ENCODE measurements at regions not wholly inside any gene's neighbourhood (a gene's known extent, or its start where the extent isn't known, plus 50 kb on each side); places are given as distances from the start of the nearest gene placed in this dataset.

DNA sequence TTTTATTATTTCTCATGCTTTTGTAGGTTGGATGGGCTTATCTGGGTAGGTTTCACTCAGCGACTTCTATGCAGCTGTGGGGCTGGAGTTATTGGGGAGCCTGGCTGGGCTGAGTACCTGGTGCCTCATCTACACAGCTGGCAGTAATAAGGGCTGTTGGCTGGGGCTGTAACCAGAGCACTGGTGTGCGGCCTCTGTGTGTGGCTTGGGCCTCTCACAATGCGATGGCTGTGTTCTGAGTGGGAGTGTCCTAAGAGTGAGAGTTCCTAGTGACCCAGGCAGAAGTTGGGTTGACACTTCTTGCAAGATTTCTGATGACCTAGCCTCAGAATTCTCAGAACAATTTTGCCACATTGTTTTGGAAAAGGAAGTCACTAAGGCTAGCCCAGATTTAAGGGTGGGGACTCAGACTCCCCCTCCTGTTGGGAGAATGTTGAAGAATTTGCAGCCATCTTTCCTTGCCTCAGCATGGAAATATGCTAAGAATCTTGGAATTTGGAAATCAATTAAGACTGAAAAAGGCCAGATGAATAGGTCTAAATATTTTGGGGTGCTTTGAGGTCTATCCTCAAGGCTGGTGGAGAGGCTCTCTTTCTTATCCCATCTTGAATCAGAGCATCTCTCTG lies 158.8 kb downstream of the SCP2D1 start:
- DNase-seq = no peak

DNA sequence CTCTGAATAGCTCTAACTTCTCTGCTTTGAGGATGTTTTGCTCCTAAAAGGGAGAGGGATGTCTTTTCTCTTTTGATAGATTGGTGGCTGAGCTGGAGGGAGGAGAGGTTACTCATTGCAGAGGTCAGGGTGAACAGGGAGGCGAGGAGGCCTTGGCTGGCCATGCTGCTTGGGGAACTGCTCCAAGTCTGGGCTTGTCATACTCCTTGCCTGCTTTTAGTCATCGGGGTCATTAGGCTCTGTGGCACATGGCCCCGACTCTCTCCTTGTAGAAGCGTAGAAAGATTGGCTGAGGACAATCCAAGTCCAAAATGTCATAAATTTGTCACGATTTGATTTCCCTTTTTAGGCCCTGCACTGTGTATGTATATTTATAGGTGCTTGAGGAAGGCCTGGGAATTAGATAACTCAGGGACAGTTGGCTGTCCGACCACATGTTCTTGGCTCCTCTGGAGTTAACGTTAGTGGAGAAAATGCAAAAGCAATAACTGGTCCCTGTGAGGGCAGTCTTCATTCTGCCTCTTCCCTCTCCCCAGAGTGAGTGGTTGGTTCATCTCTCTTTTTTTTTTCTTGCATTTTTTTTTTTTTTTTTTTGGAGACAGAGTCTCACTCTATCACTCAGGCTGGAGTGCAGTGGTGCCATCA lies 160.1 kb downstream of the SCP2D1 start:
- DNase-seq = no peak

DNA sequence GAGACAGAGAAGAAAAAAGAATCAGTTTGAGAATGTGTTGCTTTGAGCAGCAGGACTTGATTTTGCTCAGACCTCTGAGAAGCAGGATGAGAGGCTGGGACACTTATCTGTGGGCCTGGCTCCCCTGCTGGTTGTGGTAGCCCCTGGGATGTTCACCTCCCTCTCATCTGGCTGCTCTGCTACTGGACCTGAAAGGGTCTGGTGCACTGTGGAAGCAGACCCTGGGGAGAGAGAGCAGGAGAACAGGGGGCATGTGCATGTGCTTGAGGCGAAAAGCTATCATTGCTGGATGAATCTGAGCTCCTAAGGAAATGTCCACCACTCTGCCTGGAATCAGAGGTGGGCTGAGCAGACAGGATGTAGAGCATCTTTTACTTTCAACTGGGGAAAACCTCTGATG lies 161.1 kb downstream of the SCP2D1 start:
- no peak for DNase-seq

DNA sequence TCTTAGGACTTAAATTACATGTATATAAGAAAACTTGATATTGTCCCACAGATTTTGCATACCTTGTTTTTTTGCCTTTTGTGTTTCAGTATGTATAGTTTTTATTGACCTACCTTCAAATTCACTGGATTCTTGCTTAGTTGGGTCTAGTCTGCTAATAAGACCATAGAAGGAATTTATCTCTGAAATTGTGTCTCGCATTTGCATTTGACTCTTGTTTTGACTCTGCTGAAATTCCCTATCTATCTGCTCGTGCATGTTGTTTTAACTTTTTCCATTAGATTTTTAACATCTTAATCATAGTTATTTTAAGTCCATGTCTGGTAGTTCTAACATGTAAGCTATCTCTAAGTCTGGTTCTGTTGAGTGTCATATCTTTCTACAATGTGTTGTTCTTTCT lies 163.9 kb downstream of the SCP2D1 start:
- DNase-seq = no peak

DNA sequence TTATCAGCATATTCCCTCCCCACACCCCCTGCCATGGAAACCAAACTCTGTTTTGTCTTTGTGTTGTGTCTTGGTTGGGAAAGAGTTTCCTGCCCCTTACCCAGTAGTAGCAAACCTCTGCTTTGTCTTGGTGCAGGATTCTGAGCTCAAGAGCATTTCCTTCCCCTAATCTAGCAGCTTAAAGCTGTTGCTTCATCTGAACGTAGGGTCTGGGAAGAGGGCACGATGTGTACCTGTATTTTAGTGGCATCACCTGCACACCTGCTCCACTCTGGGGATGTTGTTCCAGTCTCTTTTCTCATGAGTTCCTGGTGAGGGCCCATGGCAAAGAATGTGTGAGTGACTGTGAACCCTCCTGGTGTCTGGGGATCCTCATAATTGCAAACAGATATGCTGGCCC lies 164.7 kb downstream of the SCP2D1 start:
- DNase-seq = no peak

DNA sequence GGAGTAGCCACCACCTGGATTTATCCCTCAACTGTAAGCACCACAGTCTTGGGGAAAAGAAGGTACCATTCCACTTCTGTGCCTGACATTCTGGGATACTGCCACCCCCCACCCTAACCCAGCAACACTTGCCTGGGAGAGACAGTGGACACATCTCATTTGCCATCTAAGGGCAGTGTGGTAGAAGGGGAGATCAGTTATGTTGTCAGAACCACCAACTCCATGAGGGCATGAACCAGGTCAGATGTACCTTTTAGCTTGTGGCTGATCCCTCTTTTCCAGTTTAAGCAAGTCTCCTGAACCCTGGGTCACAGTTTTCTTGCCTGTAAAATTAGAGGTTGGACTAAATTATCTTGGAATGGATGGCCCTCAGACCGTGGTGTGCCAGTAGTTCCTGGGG lies 165.5 kb downstream of the SCP2D1 start:
- no peak for DNase-seq

DNA sequence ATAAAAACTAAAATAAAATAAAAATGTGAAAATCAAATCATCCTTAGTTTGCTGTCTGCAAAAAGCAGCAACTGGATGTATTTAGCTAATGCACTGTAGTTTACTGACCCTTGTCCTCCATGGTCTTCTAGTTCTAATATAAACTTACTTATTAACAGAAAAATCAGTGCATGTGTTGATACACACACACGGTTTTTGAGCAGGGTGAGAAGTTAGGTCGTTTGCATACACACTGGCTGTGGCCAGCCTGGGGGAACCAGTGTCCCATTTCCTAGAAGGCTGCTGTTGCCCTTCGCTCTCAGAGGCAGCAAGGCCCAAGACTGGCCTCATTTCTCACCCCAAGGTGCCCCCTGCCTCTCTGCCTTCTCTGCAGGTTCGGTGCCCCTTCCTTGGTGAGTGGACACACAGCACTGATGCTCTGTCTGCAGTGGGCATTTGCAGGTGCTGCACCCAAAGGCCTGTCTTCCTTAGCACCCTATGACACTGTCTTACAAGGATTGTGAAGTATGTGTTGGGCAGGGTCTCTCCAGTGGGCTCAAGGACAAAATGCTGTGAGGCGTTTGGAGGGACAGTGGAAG lies 168.5 kb downstream of the SCP2D1 start:
- no peak for DNase-seq

DNA sequence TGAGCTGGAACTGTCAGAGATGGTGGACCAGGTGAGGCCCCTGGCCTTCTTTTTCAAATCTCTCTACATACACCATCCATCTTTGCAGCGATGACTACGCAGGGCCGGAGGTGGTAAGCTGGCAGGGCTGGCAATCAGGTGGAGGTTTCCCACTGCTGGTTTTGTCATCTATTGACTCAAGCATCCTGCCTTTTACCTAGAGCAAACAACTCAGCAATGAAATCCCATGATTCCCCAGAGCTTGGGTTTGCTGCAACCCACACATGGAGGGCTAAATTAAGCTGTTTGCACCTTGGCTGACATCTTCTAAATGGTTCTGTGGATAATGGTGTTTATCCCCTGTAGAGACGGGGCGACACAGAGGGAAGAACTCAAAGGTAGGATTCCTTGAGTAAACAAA lies 170.2 kb downstream of the SCP2D1 start:
- DNase-seq = peak; percentile 14

DNA sequence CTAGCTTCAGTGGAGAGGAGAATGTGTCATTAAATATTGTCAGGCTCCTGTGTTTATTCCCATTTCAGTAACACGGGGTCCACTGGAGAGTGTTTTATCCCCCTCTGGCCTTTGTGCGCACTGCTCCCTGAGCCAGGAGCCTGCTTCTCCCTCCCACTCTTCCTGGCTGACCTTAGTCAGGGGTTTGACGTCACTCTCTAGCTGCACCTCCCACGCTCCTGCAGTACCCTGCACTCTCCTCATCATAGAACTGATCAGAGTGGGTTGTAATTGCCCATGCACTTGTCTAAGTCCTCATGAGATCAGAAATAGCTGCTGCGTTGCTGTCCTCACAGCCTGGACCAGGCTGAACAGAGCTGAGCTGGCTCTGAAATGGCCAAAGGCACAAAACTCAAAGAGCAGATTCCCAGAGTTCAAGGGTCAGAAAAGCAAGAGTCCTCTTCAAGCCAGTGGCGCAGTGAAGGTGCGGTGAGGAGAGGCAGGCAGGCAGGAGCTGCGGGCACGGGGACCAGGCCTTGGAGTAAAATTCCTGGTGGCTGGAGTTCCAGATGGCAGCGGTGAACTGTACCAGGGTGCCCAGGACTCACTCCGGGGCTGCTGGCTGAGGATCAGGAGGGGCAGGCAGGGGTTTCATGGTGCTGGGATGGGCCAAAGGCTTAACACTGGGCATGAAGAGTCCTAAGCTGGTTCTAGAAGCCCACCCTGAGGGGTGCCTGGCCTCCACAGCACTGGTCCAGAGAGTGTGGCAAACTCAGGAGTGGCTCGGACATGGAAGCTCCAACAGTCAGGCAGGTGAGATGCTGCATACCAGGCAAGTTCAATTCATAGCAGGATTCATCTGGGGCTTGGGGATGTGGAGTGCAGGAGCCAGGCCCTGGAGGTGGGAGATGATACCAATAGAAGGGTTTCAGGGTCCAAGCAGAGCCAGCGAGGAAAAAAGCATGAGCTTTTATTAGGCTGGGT lies 170.9 kb downstream of the SCP2D1 start:
- DNase-seq = peak; percentile 40

DNA sequence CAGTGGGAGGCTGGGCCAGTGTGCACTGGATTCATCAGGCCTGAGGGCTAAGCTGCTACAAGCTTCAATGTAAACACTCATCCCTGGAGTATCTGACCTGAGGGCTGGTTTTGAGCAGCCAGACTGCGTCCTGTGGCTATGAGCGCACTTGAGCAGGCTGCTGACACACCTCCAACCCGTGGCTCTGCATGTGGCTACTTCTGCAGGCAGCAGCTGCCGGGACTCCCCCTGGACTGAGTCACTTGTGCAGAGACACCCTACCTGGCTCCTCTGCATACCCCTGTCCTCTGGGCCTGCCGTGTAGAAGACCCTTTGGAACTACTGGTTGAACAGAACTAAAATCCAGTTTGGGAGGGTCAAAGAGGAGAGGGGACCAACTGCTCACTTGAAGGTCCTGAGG lies 172.0 kb downstream of the SCP2D1 start:
- no peak for DNase-seq

DNA sequence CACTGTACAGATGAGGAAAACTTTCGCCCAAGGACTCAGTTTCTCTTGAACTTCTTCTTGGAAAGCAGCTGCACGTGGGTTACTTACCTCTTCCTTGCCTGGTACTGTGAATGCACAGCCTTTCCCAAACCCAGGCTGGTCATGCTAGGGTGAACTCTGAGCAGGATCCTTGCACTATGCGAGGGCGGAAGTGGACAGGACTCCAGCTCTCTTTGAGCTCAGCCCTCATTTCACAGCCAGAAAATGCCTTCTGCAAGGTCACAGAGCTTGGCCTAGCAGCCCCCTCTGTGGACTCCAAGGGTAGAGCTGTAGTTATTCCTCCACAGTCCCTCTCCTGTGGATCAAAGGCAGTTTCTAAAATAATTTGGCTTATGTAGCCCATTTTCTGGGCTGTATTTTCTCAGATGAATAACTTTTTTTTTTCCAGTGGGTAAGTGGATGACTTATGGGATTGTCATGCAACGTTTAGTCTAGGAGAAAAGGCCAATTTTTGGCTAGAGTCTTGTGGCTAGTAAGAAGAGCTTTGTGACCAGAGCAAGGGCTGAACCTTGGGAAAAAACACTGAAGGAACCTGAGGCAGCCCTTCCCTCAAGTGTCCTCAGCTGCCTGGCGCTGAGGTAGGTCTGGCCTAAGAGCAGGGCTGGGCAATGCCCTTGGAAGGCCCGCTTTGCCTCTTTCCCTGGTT lies 172.7 kb downstream of the SCP2D1 start:
- no peak for DNase-seq

DNA sequence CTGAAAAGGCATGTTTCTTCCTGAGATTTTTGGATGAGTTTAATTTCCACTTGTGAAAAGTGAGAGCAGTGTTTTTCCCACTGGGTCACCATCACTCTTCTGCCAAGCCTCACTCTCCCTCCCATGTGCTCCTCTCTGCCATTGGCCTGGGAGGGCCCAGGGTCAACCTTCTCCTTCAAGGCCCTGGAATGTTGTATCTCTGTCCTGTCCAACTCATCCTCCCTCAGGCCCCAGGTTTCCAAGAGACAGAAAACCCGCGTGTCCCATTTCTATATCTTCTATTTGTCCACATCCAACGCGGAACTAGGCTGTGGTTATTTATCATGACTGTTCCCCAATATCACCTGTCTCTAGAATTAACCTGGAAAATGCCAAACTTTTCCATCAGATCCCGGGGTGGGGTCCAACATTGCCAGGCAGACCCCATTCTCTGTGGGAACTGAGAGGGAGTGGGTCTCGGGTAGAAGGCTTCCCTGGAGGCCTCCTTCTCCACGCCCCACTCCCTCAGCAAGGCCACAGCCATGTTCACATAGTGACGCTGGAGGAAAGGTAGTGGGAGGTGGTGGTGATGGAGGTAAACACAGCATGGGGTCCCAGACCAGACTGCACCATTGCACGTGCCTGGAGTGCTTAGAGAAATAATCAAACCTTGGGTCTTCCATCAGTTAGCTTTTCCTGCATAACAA lies 173.5 kb downstream of the SCP2D1 start:
- DNase-seq = no peak

DNA sequence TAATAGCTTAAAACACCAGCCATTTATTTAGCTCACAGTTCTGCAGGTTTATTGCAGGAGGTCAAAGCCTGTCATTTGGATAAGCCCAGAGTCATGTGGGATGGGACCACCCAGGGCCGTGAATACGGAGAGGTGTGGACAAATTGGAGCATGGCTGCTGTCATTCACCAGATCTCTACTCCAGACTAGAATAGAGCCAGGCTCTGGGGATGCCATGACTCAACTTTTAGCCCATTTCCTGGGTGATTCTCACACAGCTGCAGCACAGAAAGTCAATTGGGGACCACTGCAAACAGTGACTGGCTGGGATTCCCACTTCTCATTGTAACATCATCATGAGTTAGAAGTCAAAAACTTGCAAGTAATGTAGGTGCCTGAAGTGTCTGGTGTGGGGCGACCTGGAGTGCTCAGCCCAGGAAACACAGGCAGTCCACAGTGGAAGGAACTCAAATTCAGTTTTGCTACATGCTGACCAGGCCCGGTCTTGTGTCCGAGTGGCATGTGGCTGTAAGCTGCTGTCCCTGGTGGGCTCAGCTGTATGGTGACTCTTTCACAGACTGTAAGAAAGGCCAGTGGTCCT lies 174.3 kb downstream of the SCP2D1 start:
- DNase-seq = no peak

DNA sequence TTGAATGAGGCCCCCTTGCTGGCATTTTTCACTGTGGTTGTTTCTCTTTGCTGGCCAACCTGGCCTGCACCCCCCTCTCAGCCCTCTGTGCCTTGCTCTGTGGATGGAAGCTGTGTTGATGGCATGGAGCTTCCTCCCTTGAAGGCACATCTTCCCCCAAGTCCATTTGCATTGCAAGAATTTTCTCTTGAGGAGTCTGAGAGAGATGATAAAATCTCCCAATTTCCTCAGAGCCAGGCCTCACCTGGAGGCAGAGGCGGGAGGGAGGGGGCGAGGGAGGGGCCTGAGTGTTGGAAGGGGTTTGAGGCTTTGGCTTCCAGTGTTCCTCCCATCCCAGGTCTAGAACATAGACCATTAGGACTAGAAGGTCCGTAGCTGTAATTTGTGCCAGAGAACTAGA lies 175.1 kb downstream of the SCP2D1 start:
- DNase-seq = no peak

DNA sequence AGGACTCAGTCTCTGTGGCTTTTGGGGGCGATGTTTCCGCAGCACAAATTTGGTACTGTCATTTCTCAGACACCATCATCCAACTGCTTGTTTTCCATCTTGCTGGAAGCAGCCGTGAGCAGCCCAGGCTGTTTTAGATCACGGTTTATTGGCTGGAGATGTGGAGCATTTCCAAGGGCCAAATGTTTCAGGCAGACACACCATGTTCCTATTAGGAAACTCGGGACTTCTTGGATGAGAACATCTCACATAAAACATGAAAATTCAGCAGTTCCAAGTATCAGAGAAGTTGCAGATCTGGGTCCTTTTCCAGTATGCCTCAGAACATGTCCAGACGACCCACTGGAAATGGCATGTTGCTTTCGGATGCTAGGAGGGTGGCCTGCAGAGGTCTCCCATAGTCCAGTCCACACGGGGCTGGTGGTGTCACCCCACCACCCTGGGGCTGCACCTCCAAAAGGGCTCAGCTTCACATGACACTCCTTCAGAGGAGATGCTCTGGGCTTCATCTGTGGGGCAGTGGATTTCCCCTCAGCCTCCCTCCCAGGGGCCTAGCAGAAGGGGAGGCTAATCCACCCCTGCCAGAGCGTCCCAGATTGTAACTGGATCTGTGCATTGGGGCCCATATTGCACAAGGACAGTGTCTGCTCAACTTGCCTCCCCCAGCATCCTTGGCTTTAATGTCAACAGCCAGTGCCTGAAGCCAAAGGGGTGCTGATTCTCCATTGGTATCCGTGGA lies 176.3 kb downstream of the SCP2D1 start:
- no peak for DNase-seq

DNA sequence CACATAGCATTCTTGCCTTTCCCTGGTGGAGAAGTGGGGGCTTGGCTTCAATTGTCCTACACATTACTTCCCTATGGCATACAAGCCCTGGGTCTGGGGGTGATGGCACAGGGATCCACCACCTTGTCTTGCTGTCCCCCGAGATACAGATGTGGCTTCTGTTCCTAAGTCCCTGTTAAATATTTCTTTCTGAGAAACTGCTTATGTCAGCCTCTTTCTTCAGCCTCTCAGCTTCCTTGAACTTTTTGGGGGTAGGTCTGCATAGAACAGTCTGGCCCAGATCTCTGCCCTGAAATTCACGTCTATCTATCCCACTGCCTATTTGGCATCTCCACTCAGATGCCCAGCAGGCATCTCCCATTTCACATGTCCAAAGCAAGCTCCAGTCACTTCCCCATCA lies 177.4 kb downstream of the SCP2D1 start:
- no peak for DNase-seq

DNA sequence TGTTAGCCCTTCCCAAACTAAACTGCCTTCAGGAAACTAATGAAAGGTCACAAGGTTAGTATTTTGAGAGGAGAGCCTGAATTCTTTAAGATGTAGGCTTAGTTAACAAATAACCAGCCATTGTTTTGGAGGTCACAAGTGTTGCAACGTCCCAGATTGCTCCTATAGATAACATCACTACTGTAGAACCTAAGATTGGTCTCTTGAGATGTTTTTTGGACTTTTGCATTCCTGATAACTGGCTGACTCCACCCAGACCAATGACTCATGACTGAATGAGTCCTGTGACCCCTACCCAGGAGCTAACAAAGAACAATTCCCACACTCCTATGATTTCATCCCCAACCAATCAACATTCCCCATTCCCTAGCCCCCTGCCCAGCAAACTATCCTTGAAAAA lies 178.8 kb downstream of the SCP2D1 start:
- no peak for DNase-seq

DNA sequence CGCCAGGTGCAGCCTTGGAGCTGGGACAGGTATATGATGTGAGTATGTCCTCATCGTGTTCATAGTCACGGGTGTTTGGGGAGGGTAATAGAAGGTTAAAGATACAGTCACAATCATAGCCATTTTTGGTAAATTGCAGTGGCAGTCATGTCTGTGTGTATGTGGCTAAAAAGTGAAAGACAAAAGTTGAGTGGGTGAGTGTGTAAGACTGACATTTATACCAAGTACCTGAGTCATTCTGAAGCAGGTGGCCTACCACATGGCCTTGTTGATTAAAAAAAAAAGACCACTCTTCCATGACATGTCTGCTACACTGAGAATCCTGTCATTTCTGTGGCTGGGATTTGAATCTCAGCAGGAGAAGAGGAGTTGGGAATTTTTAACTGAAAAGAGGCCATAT lies 181.9 kb downstream of the SCP2D1 start:
- DNase-seq = no peak

DNA sequence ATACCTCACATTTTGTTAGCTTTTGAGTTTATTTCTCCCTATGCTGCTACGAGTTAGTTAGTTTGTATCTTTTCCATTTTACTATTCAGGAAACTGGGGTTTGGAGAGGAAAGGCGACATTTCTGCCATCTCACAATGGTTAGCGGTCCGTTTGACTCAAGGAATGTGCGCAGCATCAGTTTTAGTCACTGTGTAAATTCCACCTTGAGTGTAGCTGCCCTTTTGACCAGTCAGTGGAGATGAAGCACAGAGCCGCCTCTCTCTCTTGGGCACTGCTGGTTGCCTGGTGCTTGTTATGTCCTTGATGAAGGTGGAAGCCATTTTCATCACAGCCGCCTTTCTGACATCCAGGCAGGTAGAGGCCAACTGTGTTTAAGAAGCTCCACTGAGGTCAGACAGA lies 185.5 kb downstream of the SCP2D1 start:
- no peak for DNase-seq

DNA sequence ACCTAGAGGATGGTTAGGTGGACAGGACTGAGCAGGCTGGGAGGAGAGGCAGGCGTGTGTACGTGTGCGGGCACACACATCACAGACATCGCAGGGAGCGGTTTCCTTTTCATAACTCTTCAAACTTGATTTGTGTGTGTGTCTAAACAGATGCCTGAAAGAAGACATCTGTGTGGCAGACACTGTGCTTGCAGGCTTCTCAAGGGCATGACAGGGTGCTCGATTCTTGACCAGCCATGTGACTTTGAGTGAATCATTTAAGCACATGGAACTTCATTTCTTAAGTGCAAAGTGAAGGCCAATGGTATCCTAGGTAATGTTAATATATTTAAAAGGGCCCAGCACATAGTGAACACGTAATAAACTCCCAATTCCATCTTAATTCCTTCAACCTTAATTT lies 186.5 kb downstream of the SCP2D1 start:
- no peak for DNase-seq

DNA sequence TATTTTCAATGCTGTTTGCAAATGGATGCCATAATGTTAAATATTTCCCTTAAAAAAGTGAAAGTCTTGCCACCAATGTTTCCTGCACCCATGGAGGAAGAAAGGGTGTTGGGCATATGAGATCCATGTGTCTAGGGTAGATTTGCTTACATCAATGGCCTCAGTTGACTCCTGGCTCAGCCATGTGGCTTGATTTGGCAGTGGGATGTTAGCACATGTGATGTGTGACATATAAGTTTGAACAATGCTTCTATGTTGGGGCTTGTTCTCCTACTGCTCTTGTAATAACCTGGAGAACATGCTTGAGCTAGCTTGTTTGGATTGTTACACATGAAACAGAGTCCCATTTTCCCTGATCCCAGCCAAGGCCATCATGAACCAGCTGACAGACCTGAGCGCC lies 187.6 kb downstream of the SCP2D1 start:
- no peak for DNase-seq
